ENCODE measurements at regions not wholly inside any gene's neighbourhood (a gene's known extent, or its start where the extent isn't known, plus 50 kb on each side); places are given as distances from the start of the nearest gene placed in this dataset.

GRCh38 chr10:3528823-3529403 lies 256.1 kb downstream of the KLF6 start:
- CTCF ChIA-PET = interaction anchor here (0.5 to 0.6 kb wide), 2 partner anchors 89 to 180 kb away, joined by 3 to 4 read pairs; no protein-coding TSS in a partner anchor
- H3K27ac ChIP-seq = no peak overlapping the region
- POLR2A ChIA-PET (ENCODE audit: low non-redundant PET) = no interaction called here
- DNase-seq (ENCODE audit: low spot score) = no peak
- TF ChIP-seq CTCF (conservative IDR thresholded peaks at IDR 0.05; ENCODE audit: low read depth) = no peak

- ChIA-PET CTCF (no interaction called here), POLR2A (ENCODE audit: low non-redundant PET) (no interaction called here)
- no peak for TF ChIP-seq CTCF (conservative IDR thresholded peaks at IDR 0.05; ENCODE audit: low read depth)
- no peak for DNase-seq (ENCODE audit: low spot score)
- H3K27ac ChIP-seq = no peak overlapping the region
Observed at GRCh38 chr10:3528271-3528670, 256.7 kb downstream of the KLF6 start.

GRCh38 chr10:3527869-3528268 lies 257.1 kb downstream of the KLF6 start:
- no peak for TF ChIP-seq CTCF (conservative IDR thresholded peaks at IDR 0.05; ENCODE audit: low read depth)
- POLR2A ChIA-PET (ENCODE audit: low non-redundant PET) = no interaction called here
- CTCF ChIA-PET = no interaction called here
- no peak for DNase-seq (ENCODE audit: low spot score)
- H3K27ac ChIP-seq = no peak overlapping the region

- no peak overlapping the region for H3K27ac ChIP-seq
- no peak for TF ChIP-seq CTCF (conservative IDR thresholded peaks at IDR 0.05; ENCODE audit: low read depth)
- DNase-seq (ENCODE audit: low spot score) = no peak
- ChIA-PET CTCF (no interaction called here), POLR2A (ENCODE audit: low non-redundant PET) (no interaction called here)
Observed at GRCh38 chr10:3526727-3527501, 258.1 kb downstream of the KLF6 start.

- ChIA-PET CTCF (no interaction called here), POLR2A (ENCODE audit: low non-redundant PET) (no interaction called here)
- peak overlapping the region; percentile 68 for H3K27ac ChIP-seq
- TF ChIP-seq CTCF (conservative IDR thresholded peaks at IDR 0.05; ENCODE audit: low read depth) = no peak
- DNase-seq (ENCODE audit: low spot score) = peak; percentile 93
Observed at GRCh38 chr10:3525832-3526449, 259.1 kb downstream of the KLF6 start.

GRCh38 chr10:3524086-3524960 lies 260.7 kb downstream of the KLF6 start:
- POLR2A ChIA-PET (ENCODE audit: low non-redundant PET) = interaction anchor here (0.8 kb wide), 1 partner anchor 286 kb away, joined by 5 read pairs; no protein-coding TSS in a partner anchor
- DNase-seq (ENCODE audit: low spot score) = no peak
- no peak for TF ChIP-seq CTCF (conservative IDR thresholded peaks at IDR 0.05; ENCODE audit: low read depth)
- H3K27ac ChIP-seq = no peak overlapping the region
- CTCF ChIA-PET = no interaction called here
